CD4-positive, alpha-beta T cell treated with Interferon gamma for 1 hour (primary cell): ENCODE measurements at regions not wholly inside any gene's neighbourhood (a gene's known extent, or its start where the extent isn't known, plus 50 kb on each side); places are given as distances from the start of the nearest gene placed in this dataset.
"Not testable (repeated sequence)": the region's sequence is repeated elsewhere in the genome, so short reads cannot be mapped to it uniquely, and the experiment has no call there.

Experiments
- DNase-seq: peaks from one replicate; pipeline ENCODE4 v3.0.0-alpha.2; 2020

- DNase-seq = no peak
Observed at GRCh38 chr7:88610942-88611341, 148.6 kb upstream of the ZNF804B start.

DNA sequence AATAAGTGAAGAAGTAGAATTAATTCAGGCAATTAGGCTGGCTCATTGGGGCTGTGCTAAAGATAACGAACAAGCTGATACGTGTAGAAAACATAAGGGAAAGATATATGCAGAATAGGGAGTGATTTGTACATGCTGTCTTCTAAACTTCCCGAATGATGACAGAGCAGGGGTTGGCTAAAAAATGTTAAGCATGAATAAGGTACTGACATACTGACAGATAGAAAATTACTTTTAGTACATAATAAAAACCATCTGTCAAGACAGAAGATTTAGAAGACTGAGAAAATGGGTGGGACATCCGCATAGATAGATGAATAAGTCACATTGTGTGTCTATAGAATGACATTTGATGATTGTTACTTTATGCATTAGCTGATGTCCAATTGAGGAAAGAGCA lies 158.8 kb upstream of the ZNF804B start:
- DNase-seq = no peak

GRCh38 chr7:88599528-88599927 lies 160.0 kb upstream of the ZNF804B start:
- no peak for DNase-seq

- no peak for DNase-seq
Observed at GRCh38 chr7:88597941-88598425, 161.5 kb upstream of the ZNF804B start.

DNA sequence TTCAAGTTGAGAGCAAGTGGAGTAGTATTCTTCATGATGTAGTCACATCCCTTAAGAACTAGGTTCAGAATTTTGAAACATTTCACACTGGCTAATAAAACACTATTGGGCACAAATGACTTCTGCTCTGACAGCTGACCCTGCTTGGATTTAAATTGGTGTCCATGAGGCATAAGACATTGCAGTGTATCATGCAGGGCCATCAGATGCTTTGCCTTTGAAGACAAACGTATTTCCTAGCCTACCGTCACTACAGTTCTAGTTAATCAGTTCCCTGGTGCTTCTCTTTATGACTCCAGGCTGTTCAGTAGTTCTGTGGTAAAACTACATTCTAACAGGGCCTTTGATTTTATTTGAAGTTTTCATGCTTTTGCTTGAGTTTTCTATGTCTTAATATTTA lies 168.5 kb upstream of the ZNF804B start:
- DNase-seq = no peak

DNA sequence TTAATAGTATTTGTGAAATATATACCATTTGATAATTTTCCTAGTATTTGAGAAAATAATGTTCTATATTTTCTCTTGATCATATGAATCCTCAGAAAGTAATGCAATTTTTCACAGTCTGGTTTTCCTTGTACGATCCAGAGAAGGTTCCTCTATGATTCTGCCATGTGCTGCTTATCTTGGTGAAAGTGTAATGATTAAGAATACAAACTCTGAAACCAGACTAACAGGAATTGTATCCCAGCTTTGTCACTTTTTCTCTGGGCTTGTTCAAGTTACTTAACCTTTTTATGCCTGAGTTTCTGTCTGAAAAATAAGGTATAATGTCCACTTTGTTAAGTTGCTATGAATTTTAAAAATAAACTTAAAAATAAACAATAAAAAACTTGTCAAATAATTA lies 169.6 kb upstream of the ZNF804B start:
- no peak for DNase-seq

DNA sequence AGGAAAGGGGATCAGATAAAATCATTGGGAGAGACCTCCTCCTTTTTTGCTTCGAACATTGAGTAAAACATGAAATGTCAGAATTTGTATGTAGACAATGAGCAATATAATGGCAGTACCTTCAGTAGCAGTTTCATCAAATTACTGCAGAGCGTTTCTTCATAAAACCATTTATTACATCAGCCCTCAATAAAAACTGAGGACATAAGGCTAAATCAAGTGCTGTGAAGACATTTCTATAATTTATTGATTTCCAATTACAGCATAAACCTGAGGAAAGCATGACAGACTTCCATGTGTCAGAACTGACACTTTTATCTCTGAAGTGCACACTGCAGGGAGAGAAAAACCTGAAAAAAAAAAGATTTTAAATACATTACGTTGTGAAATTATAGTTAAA lies 172.6 kb upstream of the ZNF804B start:
- DNase-seq = no peak

DNA sequence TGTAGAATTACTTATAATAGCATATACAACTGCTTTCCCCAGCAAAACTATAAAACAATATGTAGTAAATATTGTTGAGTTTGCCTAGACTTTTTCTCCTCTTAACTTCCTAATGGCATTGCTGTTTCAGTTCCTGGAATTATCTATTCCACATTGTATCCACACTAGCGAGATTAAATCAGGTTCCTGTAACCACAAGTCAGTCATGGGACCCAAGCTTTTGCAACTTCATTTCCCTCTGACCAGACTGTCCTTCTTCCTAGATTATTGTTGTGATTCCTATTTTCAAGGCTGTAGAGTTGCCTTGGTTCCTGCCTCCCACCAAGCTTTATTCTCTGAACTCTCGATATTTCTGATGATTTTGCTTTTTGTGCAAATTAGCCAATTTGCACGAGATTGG lies 173.3 kb upstream of the ZNF804B start:
- no peak for DNase-seq

DNA sequence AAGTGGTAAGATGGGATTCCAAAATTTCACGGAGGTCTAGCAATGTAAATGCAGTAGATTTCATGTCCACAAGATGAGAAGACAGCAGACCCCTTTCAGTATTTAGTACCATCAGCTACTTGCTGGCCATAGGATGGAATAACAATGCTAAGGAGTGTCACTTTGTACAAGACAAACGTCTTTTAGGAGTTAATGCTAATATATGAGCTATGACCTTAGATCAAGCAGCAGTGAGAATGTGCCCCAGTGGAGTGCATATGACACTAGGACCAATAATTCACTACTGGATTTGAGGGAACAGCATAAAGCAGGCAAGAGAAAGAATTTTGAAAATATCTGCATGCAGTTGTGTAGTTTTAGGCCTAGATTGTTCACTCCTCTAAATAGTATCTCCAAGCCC lies 182.8 kb upstream of the ZNF804B start:
- DNase-seq = no peak

DNA sequence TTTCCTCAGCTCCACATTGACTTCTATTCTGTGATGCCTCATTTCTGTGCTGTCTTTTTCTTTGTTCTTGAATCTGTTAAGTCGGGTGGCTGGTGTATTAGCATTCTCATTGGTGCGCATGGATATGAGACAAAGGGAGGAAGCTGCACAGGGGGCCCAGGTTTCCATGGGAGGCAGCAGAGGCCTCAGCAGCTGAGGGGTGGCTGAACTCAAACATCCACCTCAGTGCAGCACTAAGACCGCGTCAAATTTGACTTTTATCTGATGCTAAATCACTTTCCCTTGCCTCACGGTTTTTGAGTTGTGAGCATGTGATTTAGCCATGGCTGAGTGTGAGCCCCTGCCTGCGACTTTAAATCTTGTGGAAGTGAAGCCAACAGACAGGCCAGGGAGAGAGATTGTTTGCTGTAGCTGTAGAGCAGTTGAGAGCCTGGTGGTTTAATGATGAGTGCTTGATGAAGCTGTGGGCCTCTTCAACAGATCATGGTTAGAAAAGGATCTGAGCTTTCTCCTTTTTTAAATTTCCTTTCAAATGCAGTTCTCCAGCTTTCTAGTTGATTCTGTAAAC lies 193.3 kb upstream of the ZNF804B start:
- no peak for DNase-seq

DNA sequence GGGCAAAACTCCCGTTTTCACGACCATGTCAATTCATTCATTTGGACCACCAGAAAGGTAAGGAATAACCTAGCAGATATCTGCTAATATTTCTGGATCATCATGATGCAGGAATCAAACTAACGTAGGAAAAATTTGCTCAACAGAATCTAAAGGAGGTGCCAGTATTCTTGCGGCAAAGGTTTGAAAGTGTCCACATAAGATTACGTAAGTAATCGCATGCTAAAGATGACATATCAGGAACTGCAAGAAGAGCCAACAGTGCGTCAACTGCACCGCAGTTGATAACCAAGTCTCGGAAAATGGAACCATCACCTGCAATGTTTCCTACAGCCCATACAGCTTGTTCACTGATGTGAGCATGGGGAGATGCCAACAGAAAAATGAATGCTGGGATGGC lies 194.1 kb upstream of the ZNF804B start:
- DNase-seq = no peak

GRCh38 chr7:88556441-88556840 lies 203.1 kb upstream of the ZNF804B start:
- not testable (repeated sequence) for DNase-seq

DNA sequence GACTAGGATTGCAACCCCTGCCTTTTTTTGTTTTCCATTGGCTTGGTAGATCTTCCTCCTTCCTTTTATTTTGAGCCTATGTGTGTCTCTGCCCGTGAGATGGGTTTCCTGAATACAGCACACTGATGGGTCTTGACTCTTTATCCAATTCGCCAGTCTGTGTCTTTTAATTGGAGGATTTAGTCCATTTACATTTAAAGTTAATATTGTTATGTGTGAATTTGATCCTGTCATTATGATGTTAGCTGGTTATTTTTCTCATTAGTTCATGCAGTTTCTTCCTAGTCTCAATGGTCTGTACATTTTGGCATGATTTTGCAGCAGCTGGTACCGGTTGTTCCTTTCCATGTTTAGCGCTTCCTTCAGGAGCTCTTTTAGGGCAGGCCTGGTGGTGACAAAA lies 204.7 kb upstream of the ZNF804B start:
- DNase-seq = not testable (repeated sequence)

DNA sequence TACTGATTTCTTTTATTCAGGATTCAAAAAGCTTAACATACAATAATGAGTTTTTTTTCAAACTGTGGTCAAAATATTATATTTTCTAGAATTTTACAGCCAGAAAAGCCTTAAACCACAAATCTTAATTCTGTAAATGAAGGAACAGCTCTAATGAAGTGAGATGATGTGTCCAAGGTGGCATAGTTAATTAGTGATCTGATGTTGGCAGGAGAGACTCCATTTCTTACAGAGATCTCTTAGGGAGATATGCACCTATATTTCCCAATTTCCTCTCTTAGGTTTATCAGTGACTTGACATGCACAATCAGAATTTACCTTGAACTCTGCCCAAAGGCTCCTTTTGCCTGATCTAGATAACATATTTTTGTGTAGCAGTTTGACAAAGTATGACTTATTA lies 211.1 kb upstream of the ZNF804B start:
- no peak for DNase-seq

DNA sequence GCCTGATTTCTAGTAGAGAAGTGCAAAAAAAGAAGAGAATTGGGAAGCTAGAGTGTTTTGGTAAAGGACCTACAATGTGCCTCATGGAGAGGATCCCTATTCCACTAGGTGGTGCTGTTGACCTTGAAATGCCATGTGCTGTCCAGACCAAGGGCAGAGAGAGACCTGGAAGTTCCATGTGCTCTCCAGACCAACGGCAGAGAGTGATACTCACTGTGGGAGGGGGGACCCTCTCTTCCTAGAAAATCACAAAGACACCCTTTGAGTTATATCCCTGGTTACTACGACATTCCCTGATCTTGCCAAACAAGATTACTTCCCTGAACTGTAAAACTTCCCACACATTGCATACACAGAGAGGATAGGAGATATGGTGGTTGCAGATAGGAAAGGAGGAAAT lies 212.7 kb upstream of the ZNF804B start:
- DNase-seq = no peak

GRCh38 chr7:88545663-88546062 lies 213.8 kb upstream of the ZNF804B start:
- no peak for DNase-seq

DNA sequence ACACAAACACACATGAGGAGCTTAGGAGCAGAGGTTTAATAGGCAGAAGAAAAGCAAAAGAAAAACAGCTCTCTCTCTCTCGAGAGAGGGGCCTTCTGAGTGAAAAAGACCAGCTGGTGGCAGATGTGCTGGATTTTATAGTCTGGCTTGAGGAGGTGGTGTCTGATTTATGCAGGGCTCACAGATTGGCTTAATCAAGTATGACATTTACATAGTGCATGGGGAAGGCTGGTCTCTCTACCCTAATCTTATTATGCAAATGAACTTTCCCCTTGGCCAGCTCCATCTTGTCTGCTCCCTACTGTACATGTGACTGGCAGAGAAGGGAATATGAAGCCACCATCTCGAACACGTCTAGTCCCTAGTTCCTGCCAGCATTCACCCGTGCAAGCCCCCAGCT lies 219.5 kb upstream of the ZNF804B start:
- no peak for DNase-seq

GRCh38 chr7:88539518-88539917 lies 220.0 kb upstream of the ZNF804B start:
- no peak for DNase-seq

GRCh38 chr7:88523645-88524044 lies 217.0 kb upstream of the STEAP4 start:
- DNase-seq = no peak

- no peak for DNase-seq
Observed at GRCh38 chr7:88522771-88523293, 216.1 kb upstream of the STEAP4 start.

DNA sequence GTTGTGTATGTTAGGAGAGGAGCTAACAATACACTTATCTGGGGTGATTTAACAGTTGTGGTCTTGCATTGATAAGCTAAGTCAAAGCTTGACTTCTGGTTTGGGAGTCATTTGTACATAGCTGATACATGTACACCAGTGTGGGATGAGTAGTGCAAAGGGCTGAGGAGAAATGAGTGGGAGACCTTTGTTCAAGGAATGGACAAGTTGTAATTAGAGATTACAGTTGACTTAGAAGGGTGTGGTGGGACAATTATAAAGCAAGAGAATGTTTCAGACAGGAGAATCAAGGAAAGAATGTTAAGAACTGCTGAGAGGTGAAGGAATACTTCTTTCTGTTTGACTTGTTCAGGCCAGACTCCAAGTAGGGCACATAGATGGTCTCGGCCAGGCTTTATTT lies 209.7 kb upstream of the STEAP4 start:
- DNase-seq = no peak

DNA sequence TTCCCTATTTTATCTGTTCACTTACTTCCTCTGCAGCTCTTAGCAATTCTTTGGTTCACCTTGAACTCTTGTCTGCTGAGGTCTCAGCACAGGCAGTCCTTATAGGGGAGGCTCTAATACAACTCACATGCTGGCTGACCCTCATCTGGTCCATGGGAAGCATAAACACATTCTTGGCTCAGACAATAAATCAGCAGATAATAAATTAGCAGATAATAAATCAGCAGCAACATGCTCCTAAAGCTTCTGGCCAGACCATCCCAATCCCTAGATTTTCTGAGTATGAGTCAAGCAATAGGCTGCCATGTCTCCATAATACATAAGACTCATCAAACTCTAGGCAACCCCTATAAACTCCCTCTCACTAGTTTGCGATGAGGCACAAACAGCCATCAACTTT lies 208.6 kb upstream of the STEAP4 start:
- DNase-seq = no peak

DNA sequence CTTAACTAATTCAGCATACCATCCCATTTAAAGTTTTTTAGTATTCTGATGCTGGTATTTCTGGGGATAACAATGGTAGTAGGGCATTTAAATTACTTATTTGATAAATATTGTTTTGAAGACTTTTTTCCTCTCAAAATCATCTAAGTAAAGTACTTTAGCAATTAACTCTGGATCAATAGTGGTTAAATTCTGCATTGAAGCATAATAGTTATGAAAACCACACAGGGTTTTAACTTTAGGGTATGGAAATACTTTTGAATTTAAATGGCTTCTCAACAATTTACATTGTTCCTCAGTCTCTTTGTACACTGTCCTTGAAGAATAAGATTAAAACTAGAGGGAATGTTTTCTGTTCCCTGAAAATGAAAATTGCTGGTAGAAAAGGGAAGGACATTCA lies 202.6 kb upstream of the STEAP4 start:
- DNase-seq = no peak

DNA sequence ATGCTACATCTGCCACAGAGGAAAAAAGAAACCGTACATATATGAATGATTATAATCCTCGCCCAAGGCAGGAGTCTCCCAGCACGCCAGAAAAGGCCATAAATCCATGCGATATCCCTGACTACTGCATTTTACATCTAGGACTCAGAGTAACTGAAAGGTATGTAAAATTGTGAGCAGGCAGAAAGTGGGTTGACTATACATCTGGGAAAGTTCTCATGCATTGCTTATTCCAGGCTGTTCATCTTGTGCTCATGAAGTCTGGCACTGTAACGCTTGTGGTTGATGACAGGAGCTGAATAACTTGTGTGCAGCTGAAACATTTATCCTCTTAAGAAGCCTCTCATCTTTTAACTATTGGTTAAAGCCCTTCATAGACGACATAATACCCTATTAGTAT lies 193.4 kb upstream of the STEAP4 start:
- no peak for DNase-seq
